ENCODE measurements at regions not wholly inside any gene's neighbourhood (a gene's known extent, or its start where the extent isn't known, plus 50 kb on each side); places are given as distances from the start of the nearest gene placed in this dataset.

DNA sequence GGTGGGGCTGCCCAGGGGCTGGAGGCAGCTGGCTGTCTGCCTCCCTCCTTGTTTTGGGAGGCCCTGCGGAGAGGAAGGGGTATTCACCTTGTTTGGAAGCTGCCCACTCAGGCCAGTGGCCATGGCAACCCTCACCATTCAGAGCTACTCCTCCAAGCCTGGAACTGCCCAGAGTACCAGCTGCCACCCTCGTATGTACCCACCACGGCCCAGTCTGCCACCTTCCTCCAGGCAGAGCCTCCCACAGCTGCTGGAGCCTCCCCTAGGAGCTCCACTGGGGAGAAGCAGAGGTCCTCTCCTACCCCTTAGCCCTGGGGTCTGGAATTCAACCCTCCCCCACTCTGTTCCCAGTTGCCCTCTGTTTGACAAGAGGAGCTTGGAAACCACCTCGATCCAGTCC is 90.7 kb downstream of the AXIN2 start:
- Histone ChIP-seq H3K56ac (ENCODE audit: extremely low read depth, insufficient read depth, low read length) (no peak overlapping the region), H3K23ac (ENCODE audit: low read depth, low read length) (no peak overlapping the region), H2BK15ac (ENCODE audit: low read depth, low read length) (no peak overlapping the region), H3K27ac (ENCODE audit: insufficient read depth, low read length) (no peak overlapping the region), H3K9me3 (ENCODE audit: control insufficient read depth, insufficient read depth, low read length) (0 out of 2 replicates have a peak, but pooled peaks cover 2% of the 10 kb centered on the region), H3K9ac (ENCODE audit: low read depth, low read length) (no peak overlapping the region), H3K18ac (ENCODE audit: low read depth, low read length) (no peak overlapping the region), H3K4me1 (ENCODE audit: control insufficient read depth, insufficient read depth, low read length) (no peaks in the 10 kb centered on the region), H3K4me3 (ENCODE audit: insufficient read depth, low read depth, low read length) (no peak overlapping the region), H3K4ac (ENCODE audit: low read depth, low read length) (no peak overlapping the region), H3K14ac (replicated peaks; ENCODE audit: low read depth, low read length) (no peak overlapping the region), H2BK120ac (ENCODE audit: low read depth, low read length) (no peak overlapping the region), H2AK9ac (replicated peaks; ENCODE audit: low read depth, low read length, poor library complexity) (no peak overlapping the region), H4K5ac (ENCODE audit: low read depth, low read length) (no peak overlapping the region), H2AK5ac (ENCODE audit: low read depth, low read length) (no peak overlapping the region), H3K4me2 (ENCODE audit: low read depth, low read length) (no peak overlapping the region), H3K27me3 (ENCODE audit: control insufficient read depth, insufficient read depth, low read length) (peaks cover 40% of the 10 kb centered on the region), H2BK5ac (ENCODE audit: low read depth, low read length, poor library complexity, severe bottlenecking) (no peak overlapping the region), H3K9me1 (ENCODE audit: insufficient read depth, low read length) (no peaks in the 10 kb centered on the region), H2BK20ac (ENCODE audit: low read depth, low read length) (no peak overlapping the region), H4K8ac (ENCODE audit: low read depth in 2 of 2, low read length in 2 of 2) (no peak overlapping the region), H2AFZ (replicated peaks; ENCODE audit: low read length, poor library complexity) (no peak overlapping the region), H3K79me1 (ENCODE audit: low read depth in 1 of 2, low read length in 2 of 2) (no peaks in the 10 kb centered on the region), H3K36me3 (ENCODE audit: control insufficient read depth, insufficient read depth, low read length) (no peaks in the 10 kb centered on the region), H4K91ac (ENCODE audit: insufficient read depth, low read depth, low read length) (no peak overlapping the region), H4K20me1 (ENCODE audit: insufficient read depth, low read length) (no peaks in the 10 kb centered on the region)
- TF ChIP-seq CEBPB (IDR thresholded peaks at IDR 0.05; ENCODE audit: low read depth, low read length) = no peak
- no peak for TF ChIP-seq CHD1 (IDR thresholded peaks at IDR 0.05; ENCODE audit: low read depth, low read length)
- no peak for TF ChIP-seq FOS (IDR thresholded peaks at IDR 0.05; ENCODE audit: low read depth, low read length)
- TF ChIP-seq POLR2A (IDR thresholded peaks at IDR 0.05; ENCODE audit: low read depth, low read length) = no peak
- TF ChIP-seq BHLHE40 (IDR thresholded peaks at IDR 0.05; ENCODE audit: low read depth, low read length) = no peak
- CTCF ChIA-PET = no interaction called here
- in situ Hi-C loops (cut with MboI; ENCODE audit: low sequenced_read_pairs) (no loop called here), intact Hi-C loops (cut with micrococcal nuclease) (no loop called here), dilution Hi-C loops (cut with HindIII; ENCODE audit: low sequenced_read_pairs, unreplicated experiment) (no loop called here)
- BruUV-seq (replicated peaks) = no TSS peak
- no CpG with 5 or more reads among the region's 4 CpGs for WGBS, 2 experiments (ENCODE audit: extremely low coverage in 2 of 2, insufficient read length in 1 of 2)
- no peak for ATAC-seq (ENCODE audit: low read depth)
- DNase-seq = no peak
- POLR2A ChIA-PET (ENCODE audit: unreplicated experiment) = no interaction called here

Data from IMR-90 (cell line).